ENCODE measurements at regions not wholly inside any gene's neighbourhood (a gene's known extent, or its start where the extent isn't known, plus 50 kb on each side); places are given as distances from the start of the nearest gene placed in this dataset.

DNA sequence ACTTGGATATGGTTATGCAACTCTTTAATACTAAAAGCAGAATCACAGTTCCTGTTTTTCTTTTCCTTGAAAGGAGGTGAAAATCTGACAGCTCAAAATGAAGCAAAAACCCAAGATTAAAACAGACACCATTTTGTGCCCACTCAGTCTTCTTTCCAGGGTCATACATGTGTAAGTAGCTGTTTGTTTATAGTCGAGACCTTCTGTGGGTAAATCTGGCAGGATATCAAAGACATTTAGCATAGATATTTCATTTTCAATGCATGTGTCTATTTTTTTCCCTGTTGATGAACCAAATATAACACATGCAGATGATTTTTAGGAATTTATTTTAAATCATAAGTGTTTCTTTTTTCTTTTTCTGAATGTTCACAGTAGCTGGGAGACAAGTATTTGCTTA, 398.8 kb downstream of the FOXG1 start:
- Histone ChIP-seq H3K27ac (replicated peaks) (no peak overlapping the region), H3K27me3 (ENCODE audit: insufficient read depth, poor library complexity, severe bottlenecking) (no peaks in the 10 kb centered on the region), H3K4me3 (replicated peaks; ENCODE audit: insufficient read depth, low read length) (no peak overlapping the region)
- TF ChIP-seq GABPA (IDR thresholded peaks at IDR 0.05; ENCODE audit: low read depth) (no peak), POLR2AphosphoS5 (IDR thresholded peaks at IDR 0.05; ENCODE audit: low read depth) (no peak), SPI1 (IDR thresholded peaks at IDR 0.05; ENCODE audit: borderline replicate concordance, low read depth) (no peak)
- TF ChIP-seq, protein P1, sequence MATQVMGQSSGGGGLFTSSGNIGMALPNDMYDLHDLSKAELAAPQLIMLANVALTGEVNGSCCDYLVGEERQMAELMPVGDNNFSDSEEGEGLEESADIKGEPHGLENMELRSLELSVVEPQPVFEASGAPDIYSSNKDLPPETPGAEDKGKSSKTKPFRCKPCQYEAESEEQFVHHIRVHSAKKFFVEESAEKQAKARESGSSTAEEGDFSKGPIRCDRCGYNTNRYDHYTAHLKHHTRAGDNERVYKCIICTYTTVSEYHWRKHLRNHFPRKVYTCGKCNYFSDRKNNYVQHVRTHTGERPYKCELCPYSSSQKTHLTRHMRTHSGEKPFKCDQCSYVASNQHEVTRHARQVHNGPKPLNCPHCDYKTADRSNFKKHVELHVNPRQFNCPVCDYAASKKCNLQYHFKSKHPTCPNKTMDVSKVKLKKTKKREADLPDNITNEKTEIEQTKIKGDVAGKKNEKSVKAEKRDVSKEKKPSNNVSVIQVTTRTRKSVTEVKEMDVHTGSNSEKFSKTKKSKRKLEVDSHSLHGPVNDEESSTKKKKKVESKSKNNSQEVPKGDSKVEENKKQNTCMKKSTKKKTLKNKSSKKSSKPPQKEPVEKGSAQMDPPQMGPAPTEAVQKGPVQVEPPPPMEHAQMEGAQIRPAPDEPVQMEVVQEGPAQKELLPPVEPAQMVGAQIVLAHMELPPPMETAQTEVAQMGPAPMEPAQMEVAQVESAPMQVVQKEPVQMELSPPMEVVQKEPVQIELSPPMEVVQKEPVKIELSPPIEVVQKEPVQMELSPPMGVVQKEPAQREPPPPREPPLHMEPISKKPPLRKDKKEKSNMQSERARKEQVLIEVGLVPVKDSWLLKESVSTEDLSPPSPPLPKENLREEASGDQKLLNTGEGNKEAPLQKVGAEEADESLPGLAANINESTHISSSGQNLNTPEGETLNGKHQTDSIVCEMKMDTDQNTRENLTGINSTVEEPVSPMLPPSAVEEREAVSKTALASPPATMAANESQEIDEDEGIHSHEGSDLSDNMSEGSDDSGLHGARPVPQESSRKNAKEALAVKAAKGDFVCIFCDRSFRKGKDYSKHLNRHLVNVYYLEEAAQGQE (IDR thresholded peaks at IDR 0.05; ENCODE audit: insufficient replicate concordance, low read depth) = no peak
- TF ChIP-seq, protein P2, sequence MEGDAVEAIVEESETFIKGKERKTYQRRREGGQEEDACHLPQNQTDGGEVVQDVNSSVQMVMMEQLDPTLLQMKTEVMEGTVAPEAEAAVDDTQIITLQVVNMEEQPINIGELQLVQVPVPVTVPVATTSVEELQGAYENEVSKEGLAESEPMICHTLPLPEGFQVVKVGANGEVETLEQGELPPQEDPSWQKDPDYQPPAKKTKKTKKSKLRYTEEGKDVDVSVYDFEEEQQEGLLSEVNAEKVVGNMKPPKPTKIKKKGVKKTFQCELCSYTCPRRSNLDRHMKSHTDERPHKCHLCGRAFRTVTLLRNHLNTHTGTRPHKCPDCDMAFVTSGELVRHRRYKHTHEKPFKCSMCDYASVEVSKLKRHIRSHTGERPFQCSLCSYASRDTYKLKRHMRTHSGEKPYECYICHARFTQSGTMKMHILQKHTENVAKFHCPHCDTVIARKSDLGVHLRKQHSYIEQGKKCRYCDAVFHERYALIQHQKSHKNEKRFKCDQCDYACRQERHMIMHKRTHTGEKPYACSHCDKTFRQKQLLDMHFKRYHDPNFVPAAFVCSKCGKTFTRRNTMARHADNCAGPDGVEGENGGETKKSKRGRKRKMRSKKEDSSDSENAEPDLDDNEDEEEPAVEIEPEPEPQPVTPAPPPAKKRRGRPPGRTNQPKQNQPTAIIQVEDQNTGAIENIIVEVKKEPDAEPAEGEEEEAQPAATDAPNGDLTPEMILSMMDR (IDR thresholded peaks at IDR 0.05; ENCODE audit: insufficient read depth, low read length) = no peak
- DNase-seq (ENCODE audit: low read depth in 1 of 2, low spot score in 1 of 2) = no peak

DNA sequence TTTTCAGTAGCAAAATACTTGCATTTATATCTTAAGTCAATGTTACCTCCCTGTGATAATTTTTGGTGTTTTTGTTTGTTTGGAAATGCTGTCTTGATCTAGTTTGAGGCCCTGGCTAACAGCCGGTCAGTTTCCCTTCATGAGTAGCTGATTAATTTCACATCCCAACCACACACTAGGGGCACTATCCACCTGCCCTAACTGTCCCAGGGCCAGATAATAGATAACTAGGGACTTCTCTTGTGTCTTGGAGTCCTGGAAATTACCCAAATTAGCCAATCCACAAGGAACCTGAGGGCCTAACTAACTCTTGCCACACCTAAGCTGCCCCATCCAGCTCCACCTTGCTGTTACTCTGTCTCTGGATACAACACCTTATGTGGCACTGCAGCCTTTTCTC, 399.9 kb downstream of the FOXG1 start:
- TF ChIP-seq GABPA (IDR thresholded peaks at IDR 0.05; ENCODE audit: low read depth) (no peak), POLR2AphosphoS5 (IDR thresholded peaks at IDR 0.05; ENCODE audit: low read depth) (no peak), SPI1 (IDR thresholded peaks at IDR 0.05; ENCODE audit: borderline replicate concordance, low read depth) (no peak)
- TF ChIP-seq, protein P2 (IDR thresholded peaks at IDR 0.05; ENCODE audit: insufficient read depth, low read length) = no peak
- TF ChIP-seq, protein P1 (IDR thresholded peaks at IDR 0.05; ENCODE audit: insufficient replicate concordance, low read depth) = no peak
- DNase-seq (ENCODE audit: low read depth in 1 of 2, low spot score in 1 of 2) = no peak
- H3K27ac ChIP-seq (replicated peaks) = no peak overlapping the region
- H3K27me3 ChIP-seq (ENCODE audit: insufficient read depth, poor library complexity, severe bottlenecking) = no peaks in the 10 kb centered on the region
- no peak overlapping the region for H3K4me3 ChIP-seq (replicated peaks; ENCODE audit: insufficient read depth, low read length)

DNA sequence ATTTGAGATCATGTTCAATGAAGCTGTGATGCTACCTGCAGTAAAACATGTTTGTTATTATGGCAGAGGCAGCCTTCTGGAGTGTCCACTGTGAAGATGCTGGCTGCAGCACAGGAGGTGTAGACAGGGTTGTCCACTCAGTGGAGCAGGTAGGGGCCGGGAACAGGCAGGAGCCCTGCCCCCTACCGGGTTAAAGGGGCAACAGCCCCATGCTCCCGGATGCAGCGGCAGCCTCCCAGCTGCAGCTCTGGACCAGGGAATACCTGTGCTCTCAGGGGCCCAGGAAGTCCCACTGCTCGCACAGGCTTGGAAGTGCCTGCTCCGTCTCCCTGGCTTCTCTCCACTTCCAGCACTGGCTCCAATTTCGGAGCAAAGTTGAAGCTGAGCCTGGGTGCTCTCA, 401.6 kb downstream of the FOXG1 start:
- DNase-seq (ENCODE audit: low read depth in 1 of 2, low spot score in 1 of 2) = no peak
- TF ChIP-seq SPI1 (IDR thresholded peaks at IDR 0.05; ENCODE audit: borderline replicate concordance, low read depth) (no peak), GABPA (IDR thresholded peaks at IDR 0.05; ENCODE audit: low read depth) (no peak)
- TF ChIP-seq, protein P2 (IDR thresholded peaks at IDR 0.05; ENCODE audit: insufficient read depth, low read length) = no peak
- Histone ChIP-seq H3K27me3 (ENCODE audit: insufficient read depth, poor library complexity, severe bottlenecking) (no peaks in the 10 kb centered on the region), H3K27ac (replicated peaks) (no peak overlapping the region), H3K4me3 (replicated peaks; ENCODE audit: insufficient read depth, low read length) (no peak overlapping the region)

- TF ChIP-seq POLR2AphosphoS5 (IDR thresholded peaks at IDR 0.05; ENCODE audit: low read depth) = no peak
- no peak for TF ChIP-seq GABPA (IDR thresholded peaks at IDR 0.05; ENCODE audit: low read depth)
- no peak for TF ChIP-seq SPI1 (IDR thresholded peaks at IDR 0.05; ENCODE audit: borderline replicate concordance, low read depth)
- TF ChIP-seq, protein P2 (IDR thresholded peaks at IDR 0.05; ENCODE audit: insufficient read depth, low read length) = no peak
- TF ChIP-seq, protein P1 (IDR thresholded peaks at IDR 0.05; ENCODE audit: insufficient replicate concordance, low read depth) = no peak
- no peak for DNase-seq (ENCODE audit: low read depth in 1 of 2, low spot score in 1 of 2)
- no peak overlapping the region for H3K4me3 ChIP-seq (replicated peaks; ENCODE audit: insufficient read depth, low read length)
- no peaks in the 10 kb centered on the region for H3K27me3 ChIP-seq (ENCODE audit: insufficient read depth, poor library complexity, severe bottlenecking)
- no peak overlapping the region for H3K27ac ChIP-seq (replicated peaks)
These were observed 402.8 kb downstream of the FOXG1 start for GRCh38 chr14:29169408-29169807.
